ENCODE measurements at regions not wholly inside any gene's neighbourhood (a gene's known extent, or its start where the extent isn't known, plus 50 kb on each side); places are given as distances from the start of the nearest gene placed in this dataset.

GRCh38 chr5:39604491-39604890 is 179.7 kb upstream of the DAB2 start:
- no peak for DNase-seq (ENCODE audit: low read depth in 4 of 4, low spot score in 3 of 4)

- DNase-seq (ENCODE audit: low read depth in 4 of 4, low spot score in 3 of 4), result no peak
Measured at GRCh38 chr5:39599721-39600431, 175.1 kb upstream of the DAB2 start.

- no peak for DNase-seq (ENCODE audit: low read depth in 4 of 4, low spot score in 3 of 4)
Measured at GRCh38 chr5:39598661-39599248, 174.0 kb upstream of the DAB2 start.

- DNase-seq (ENCODE audit: low read depth in 4 of 4, low spot score in 3 of 4), result no peak
Measured at GRCh38 chr5:39588179-39588578, 163.4 kb upstream of the DAB2 start.

- no peak for DNase-seq (ENCODE audit: low read depth in 4 of 4, low spot score in 3 of 4)
Measured at GRCh38 chr5:39587675-39588074, 162.9 kb upstream of the DAB2 start.

GRCh38 chr5:39586185-39586584 is 161.4 kb upstream of the DAB2 start:
- DNase-seq (ENCODE audit: low read depth in 4 of 4, low spot score in 3 of 4), result no peak

- no peak for DNase-seq (ENCODE audit: low read depth in 4 of 4, low spot score in 3 of 4)
Measured at GRCh38 chr5:39584927-39585326, 160.1 kb upstream of the DAB2 start.

GRCh38 chr5:39580702-39581453 is 156.1 kb upstream of the DAB2 start:
- no peak for DNase-seq (ENCODE audit: low read depth in 4 of 4, low spot score in 3 of 4)

GRCh38 chr5:39579750-39580149 is 155.0 kb upstream of the DAB2 start:
- DNase-seq (ENCODE audit: low read depth in 4 of 4, low spot score in 3 of 4), result no peak

- DNase-seq (ENCODE audit: low read depth in 4 of 4, low spot score in 3 of 4), result no peak
Measured at GRCh38 chr5:39578887-39579497, 154.2 kb upstream of the DAB2 start.

- DNase-seq (ENCODE audit: low read depth in 4 of 4, low spot score in 3 of 4), result no peak
Measured at GRCh38 chr5:39577529-39577928, 152.7 kb upstream of the DAB2 start.

- DNase-seq (ENCODE audit: low read depth in 4 of 4, low spot score in 3 of 4), result peak in 1 of 4 donors; percentile 29
Measured at GRCh38 chr5:39570403-39571027, 145.7 kb upstream of the DAB2 start.

- peak in 2 of 4 donors; percentile 33 to 40 for DNase-seq (ENCODE audit: low read depth in 4 of 4, low spot score in 3 of 4)
Measured at GRCh38 chr5:39569857-39570256, 145.1 kb upstream of the DAB2 start.

GRCh38 chr5:39566891-39567290 is 142.1 kb upstream of the DAB2 start:
- DNase-seq (ENCODE audit: low read depth in 4 of 4, low spot score in 3 of 4), result no peak

- DNase-seq (ENCODE audit: low read depth in 4 of 4, low spot score in 3 of 4), result no peak
Measured at GRCh38 chr5:39566029-39566428, 141.2 kb upstream of the DAB2 start.

- no peak for DNase-seq (ENCODE audit: low read depth in 4 of 4, low spot score in 3 of 4)
Measured at GRCh38 chr5:39561421-39561820, 136.6 kb upstream of the DAB2 start.

GRCh38 chr5:39560726-39561125 is 135.9 kb upstream of the DAB2 start:
- no peak for DNase-seq (ENCODE audit: low read depth in 4 of 4, low spot score in 3 of 4)

GRCh38 chr5:39559923-39560322 is 135.1 kb upstream of the DAB2 start:
- DNase-seq (ENCODE audit: low read depth in 4 of 4, low spot score in 3 of 4), result no peak

- DNase-seq (ENCODE audit: low read depth in 4 of 4, low spot score in 3 of 4), result no peak
Measured at GRCh38 chr5:39558541-39558940, 133.8 kb upstream of the DAB2 start.

- no peak for DNase-seq (ENCODE audit: low read depth in 4 of 4, low spot score in 3 of 4)
Measured at GRCh38 chr5:39555788-39556187, 131.0 kb upstream of the DAB2 start.
